ENCODE measurements at regions not wholly inside any gene's neighbourhood (a gene's known extent, or its start where the extent isn't known, plus 50 kb on each side); places are given as distances from the start of the nearest gene placed in this dataset.

DNA sequence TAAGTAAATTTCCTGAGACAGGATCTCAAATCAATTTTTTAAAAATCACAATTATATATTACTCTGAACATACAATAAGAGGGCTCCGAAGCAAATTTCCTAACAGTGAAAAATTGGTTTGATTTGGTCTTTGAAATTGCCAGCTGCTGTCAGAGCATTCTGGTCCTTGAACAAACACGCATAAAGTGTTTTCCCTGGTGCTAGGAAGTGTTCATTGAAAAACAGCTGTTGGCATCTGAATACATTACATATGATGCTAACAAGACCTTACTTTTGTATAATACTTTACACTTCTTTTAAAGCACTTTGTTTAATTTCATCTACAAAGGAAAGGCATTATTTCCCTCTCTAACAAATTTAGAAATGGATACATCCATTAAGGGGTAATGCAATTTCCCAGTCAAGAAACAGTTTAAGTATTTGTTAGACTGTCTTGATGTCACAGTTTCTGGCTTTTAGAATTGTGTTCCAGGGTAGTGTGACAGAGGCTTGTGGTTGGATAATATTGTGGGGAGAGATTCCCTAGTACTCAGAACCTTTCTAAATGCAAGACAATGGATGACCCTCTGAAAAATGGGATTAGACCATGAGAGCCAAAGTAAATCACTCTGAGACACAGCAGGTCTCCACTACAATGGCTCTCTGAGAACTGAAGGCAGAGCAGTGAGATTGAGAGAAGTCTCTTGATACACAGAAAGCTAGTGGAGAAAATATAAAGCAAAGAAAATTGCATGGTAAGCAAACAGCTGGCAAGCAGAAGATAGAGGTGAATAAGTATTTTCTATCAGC is 299.0 kb downstream of the TRIB2 start:
- no peak for DNase-seq (ENCODE audit: low read depth)

DNA sequence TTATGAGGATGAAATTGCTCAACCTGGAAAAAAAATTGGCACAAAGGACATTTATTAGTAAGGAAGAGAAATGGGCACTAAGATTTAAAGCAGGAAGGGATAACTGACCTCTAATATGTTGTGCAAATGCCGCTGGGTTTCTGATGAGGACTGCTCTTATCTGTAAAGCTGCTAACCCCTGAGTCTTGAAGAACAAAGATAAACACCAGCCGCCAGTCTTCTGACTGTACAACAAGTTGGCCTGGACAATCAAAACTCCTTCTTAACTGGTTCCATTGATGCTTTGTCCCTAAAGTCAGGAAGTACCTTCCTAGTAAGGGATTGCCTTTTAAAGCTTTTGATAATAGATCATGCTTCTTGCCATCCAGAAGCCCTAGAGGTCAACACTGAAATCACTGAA is 301.8 kb downstream of the TRIB2 start:
- DNase-seq (ENCODE audit: low read depth) = no peak

- no peak for DNase-seq (ENCODE audit: low read depth)
These were observed 303.0 kb downstream of the TRIB2 start for GRCh38 chr2:13019781-13020180.

DNA sequence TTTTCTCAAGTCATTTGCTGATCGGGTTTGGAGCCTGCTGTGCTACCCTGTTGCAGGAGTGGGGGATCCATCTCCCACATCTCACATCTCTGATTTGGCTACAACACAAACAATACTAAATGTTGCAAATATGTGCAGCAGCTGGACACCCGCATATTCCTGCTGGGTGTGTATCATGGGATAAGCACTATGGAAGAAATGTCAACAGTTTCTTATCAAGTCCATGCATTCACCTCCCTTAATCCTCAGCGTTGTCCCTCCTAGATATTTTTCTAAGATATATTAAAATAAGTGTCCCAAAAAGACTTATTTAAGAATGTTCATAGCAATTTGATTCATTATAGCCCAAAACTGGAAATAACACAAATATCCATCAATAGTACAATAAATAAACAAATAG is 303.7 kb downstream of the TRIB2 start:
- DNase-seq (ENCODE audit: low read depth) = no peak

DNA sequence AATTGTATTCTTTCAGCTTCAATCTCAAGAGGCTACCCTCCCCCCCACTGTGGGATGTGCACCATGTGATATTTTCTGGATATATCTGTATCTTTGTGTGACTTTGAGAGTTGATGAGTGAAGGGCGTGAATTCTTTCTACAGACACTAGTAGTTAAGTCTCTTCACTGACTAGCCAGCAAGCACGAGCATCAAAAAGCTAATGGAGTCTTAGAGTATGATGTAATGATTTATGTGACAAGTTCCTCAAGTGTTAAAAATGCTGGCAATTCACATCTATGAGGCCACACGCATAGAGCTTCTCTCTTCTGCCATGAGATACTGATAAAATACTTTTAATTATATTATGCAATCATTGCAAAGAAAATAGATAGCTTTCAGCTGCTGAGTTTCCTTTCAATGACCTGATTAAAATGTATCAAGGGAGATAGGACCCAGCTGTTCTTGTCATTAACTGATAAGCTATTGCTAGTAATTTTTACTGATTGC is 304.8 kb downstream of the TRIB2 start:
- no peak for DNase-seq (ENCODE audit: low read depth)

DNA sequence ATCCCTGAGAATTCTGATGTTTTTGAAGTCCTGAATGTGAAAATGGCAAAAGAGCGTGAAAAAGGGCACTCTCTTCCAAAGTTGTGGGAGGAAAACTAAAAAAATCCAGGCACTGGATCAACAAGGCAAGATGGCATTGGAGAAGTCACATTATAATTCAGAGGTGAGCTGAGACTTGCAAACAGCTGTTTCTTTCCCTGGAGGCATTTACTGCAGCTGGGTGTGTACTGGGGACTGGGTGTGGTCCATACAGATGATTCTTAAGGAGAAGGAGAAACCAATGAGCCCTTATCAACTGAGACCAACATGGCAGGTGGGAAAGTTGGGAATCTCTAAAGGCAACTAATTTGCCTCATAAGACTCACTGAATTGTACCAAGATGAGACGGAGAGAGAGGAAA is 313.9 kb downstream of the TRIB2 start:
- no peak for DNase-seq (ENCODE audit: low read depth)

- no peak for DNase-seq (ENCODE audit: low read depth)
These were observed 318.1 kb downstream of the TRIB2 start for GRCh38 chr2:13034861-13035260.

GRCh38 chr2:13035866-13036265 is 319.1 kb downstream of the TRIB2 start:
- no peak for DNase-seq (ENCODE audit: low read depth)

GRCh38 chr2:13040043-13040442 is 323.3 kb downstream of the TRIB2 start:
- DNase-seq (ENCODE audit: low read depth) = no peak

DNA sequence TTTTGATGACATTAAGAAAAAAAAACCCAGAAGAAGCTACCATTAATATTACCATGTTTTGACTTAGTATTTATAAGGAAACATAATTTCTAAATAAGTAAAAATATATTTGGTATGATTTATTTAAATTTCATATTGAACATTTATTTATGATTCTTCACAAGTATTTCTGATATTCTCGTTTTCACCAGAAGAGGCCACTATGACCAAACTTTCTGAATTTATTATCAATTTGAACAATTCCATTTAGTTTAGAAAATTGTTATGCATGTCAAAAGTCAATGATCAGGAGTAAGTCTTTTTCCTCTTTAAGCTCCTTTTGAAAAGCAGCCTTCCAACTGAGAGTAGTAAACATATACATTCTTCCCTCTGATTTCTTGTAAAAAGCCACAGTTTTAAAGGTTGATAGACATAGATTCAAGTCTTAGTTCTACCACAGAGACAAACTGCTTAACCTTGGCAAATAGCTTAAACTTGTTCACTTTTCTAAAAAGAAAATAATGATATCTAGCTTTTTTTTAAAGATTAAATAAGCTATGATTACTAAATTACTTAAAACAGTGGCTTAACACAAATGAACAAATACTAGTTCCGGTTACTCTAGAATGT is 329.9 kb downstream of the TRIB2 start:
- no peak for DNase-seq (ENCODE audit: low read depth)

GRCh38 chr2:13050764-13051163 is 334.0 kb downstream of the TRIB2 start:
- no peak for DNase-seq (ENCODE audit: low read depth)

GRCh38 chr2:13052547-13052946 is 335.8 kb downstream of the TRIB2 start:
- no peak for DNase-seq (ENCODE audit: low read depth)

GRCh38 chr2:13056259-13056843 is 339.6 kb downstream of the TRIB2 start:
- DNase-seq (ENCODE audit: low read depth) = no peak

DNA sequence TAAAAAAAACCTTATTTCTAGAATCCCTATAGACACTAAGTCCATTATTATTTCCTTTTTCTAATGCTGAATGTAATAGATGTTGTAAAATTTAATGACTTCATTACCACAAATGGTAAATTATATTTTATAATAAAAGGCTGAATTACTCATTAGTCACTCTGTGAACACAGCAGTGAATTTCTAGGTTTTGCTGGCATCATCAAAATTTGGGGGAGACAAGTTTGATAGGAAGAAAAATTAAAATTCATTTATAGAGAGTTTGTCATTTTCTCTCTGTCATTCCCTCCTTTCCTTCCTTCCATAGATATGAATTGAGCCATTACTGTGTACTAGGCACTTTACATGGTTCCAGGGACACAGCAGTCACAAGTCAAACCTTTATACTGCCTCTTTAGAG is 340.9 kb downstream of the TRIB2 start:
- DNase-seq (ENCODE audit: low read depth) = no peak

GRCh38 chr2:13066676-13067075 is 349.9 kb downstream of the TRIB2 start:
- no peak for DNase-seq (ENCODE audit: low read depth)

DNA sequence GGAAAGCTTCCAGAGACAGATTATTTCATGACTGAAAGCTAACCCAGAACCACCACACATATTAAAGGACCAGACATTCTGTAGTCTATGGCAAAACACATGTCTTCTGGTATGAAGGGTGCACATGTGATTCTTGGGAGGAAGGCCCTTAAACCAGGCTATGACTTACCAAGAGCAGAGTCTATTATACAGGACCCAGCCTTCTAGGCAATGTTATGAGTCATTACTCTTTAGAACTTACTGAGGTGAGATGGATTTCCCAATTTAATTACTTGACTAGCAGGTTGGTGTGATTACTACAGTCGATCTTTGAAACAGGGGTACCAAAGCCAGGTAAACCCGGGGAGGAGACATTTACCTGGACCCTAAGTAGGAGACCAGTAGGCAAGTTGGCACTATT is 350.8 kb downstream of the TRIB2 start:
- DNase-seq (ENCODE audit: low read depth) = no peak

DNA sequence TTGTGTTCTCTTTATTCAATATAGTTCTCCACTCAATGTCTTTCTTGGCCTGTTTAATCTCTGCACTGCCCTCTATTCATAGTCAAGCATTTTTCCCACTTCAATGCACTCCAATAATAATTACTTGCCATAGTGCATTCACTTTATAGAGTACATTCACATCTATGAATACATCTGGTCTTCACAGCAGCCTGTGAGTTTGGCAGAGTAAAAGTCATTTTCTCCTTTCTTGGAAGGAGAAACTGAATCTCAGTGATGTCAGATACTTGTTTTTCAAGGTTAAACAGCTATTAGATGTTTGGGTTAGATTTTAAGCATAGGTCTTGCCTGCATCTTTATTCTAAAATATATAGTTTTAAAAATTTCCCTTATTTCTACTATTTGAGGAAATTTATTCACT is 373.2 kb downstream of the TRIB2 start:
- no peak for DNase-seq (ENCODE audit: low read depth)

- no peak for DNase-seq (ENCODE audit: low read depth)
These were observed 374.7 kb downstream of the TRIB2 start for GRCh38 chr2:13091455-13091854.

GRCh38 chr2:13091861-13092378 is 375.2 kb downstream of the TRIB2 start:
- DNase-seq (ENCODE audit: low read depth) = no peak

DNA sequence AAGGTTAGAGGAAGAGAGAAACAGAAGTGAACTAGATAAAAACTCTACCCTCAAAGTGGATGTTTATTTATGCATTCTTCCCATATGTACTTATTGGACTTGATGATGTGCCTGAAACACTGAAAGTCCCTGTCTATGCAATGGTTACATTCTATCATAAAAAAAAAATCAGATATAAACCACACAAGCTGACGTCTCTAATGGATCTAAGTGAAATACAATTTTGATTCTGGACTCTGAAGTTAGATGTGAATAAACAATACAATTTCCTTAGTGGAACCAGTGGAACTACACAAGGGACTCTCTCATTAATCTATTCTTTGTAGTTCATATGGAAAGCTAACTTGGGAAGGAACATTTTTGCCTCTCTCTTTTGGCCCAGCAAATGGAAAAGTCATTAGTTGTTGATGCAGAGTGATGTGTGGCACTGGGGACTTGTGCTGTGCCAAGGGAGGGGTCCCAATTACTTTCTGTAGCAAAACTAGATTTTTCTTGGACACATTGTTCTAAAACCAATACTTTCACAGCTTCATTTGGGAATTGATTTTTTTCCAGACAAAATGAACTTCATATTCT is 376.8 kb downstream of the TRIB2 start:
- DNase-seq (ENCODE audit: low read depth) = no peak

- no peak for DNase-seq (ENCODE audit: low read depth)
These were observed 385.8 kb downstream of the TRIB2 start for GRCh38 chr2:13102397-13103063.

GRCh38 chr2:13103151-13103550 is 386.4 kb downstream of the TRIB2 start:
- DNase-seq (ENCODE audit: low read depth) = no peak
